H9 (cell line): ENCODE measurements at regions not wholly inside any gene's neighbourhood (a gene's known extent, or its start where the extent isn't known, plus 50 kb on each side); places are given as distances from the start of the nearest gene placed in this dataset.

Experiments
- DNase-seq: peaks from one replicate; pipeline ENCODE4 v3.0.0-alpha.2; 2017
- H2AFZ ChIP-seq: one replicate; pipeline ENCODE4 v1.6.1; 2013; ENCODE audit warnings: mild to moderate bottlenecking, low read length, control low read depth, moderate library complexity
- H2AK5ac ChIP-seq: 2 replicates; pipeline ENCODE4 v1.6.1; 2013; ENCODE audit warnings: low read length, control low read depth, mixed read lengths; ENCODE audit not compliant: insufficient read length
- H2BK120ac ChIP-seq: one replicate; pipeline ENCODE4 v1.6.1; 2013; ENCODE audit warnings: low read depth, mild to moderate bottlenecking, low read length, control low read depth, inconsistent platforms; ENCODE audit not compliant: poor library complexity, severe bottlenecking
- H2BK12ac ChIP-seq: 2 replicates; pipeline ENCODE4 v1.6.1; 2013; ENCODE audit warnings: low read length, control low read depth, mixed read lengths, low read depth; ENCODE audit not compliant: insufficient read length
- H2BK15ac ChIP-seq: 2 replicates; pipeline ENCODE4 v1.6.1; 2013; ENCODE audit warnings: low read depth, low read length, control low read depth
- H2BK20ac ChIP-seq: one replicate; pipeline ENCODE4 v1.6.1; 2013; ENCODE audit warnings: low read depth, mild to moderate bottlenecking, low read length, control low read depth, inconsistent platforms; ENCODE audit not compliant: poor library complexity, severe bottlenecking
- H2BK5ac ChIP-seq: 2 replicates; pipeline ENCODE4 v1.6.1; 2013; ENCODE audit warnings: low read length, control low read depth, mixed read lengths; ENCODE audit not compliant: insufficient read length
- H3K14ac ChIP-seq: 2 replicates; pipeline ENCODE4 v1.6.1; 2013; ENCODE audit warnings: low read length, control low read depth; ENCODE audit not compliant: insufficient read depth
- H3K18ac ChIP-seq: 2 replicates; pipeline ENCODE4 v1.6.1; 2013; ENCODE audit warnings: low read depth, mild to moderate bottlenecking, mixed read lengths, low read length, control low read depth; ENCODE audit not compliant: insufficient read length
- H3K23ac ChIP-seq: 2 replicates; pipeline ENCODE4 v1.6.1; 2013; ENCODE audit warnings: low read length, control low read depth, mixed read lengths, low read depth; ENCODE audit not compliant: insufficient read length
- H3K23me2 ChIP-seq: 2 replicates; pipeline ENCODE4 v1.6.1; 2013; ENCODE audit warnings: low read depth, mild to moderate bottlenecking, mixed read lengths, low read length, control low read depth; ENCODE audit not compliant: insufficient read length, poor library complexity, severe bottlenecking
- H3K27ac ChIP-seq: 2 replicates; pipeline ENCODE4 v1.5.1; 2013; ENCODE audit warnings: low read length, control low read depth, mixed read lengths, low read depth; ENCODE audit not compliant: insufficient read length
- H3K27me3 ChIP-seq: 2 replicates; pipeline ENCODE4 v1.6.1; 2013; ENCODE audit warnings: low read length, control low read depth, inconsistent platforms; ENCODE audit not compliant: insufficient read depth
- H3K4ac ChIP-seq: 2 replicates; pipeline ENCODE4 v1.6.1; 2013; ENCODE audit warnings: low read depth, mild to moderate bottlenecking, control low read depth, inconsistent platforms, low read length, moderate library complexity
- H3K4me1 ChIP-seq: 2 replicates; pipeline ENCODE4 v1.6.1; 2013; ENCODE audit warnings: low read length, control low read depth, inconsistent platforms; ENCODE audit not compliant: insufficient read depth
- H3K4me2 ChIP-seq: 2 replicates; pipeline ENCODE4 v1.6.1; 2013; ENCODE audit warnings: low read length, control low read depth, mixed read lengths; ENCODE audit not compliant: insufficient read length, insufficient read depth
- H3K56ac ChIP-seq: 2 replicates; pipeline ENCODE4 v1.6.1; 2013; ENCODE audit warnings: low read depth, mild to moderate bottlenecking, mixed read lengths, low read length, control low read depth; ENCODE audit not compliant: insufficient read length
- H3K79me1 ChIP-seq: 2 replicates; pipeline ENCODE4 v1.6.1; 2013; ENCODE audit warnings: low read depth, mild to moderate bottlenecking, moderate library complexity, low read length, control low read depth, inconsistent platforms; ENCODE audit not compliant: insufficient read depth, poor library complexity, severe bottlenecking
- H3K79me2 ChIP-seq: 2 replicates; pipeline ENCODE4 v1.6.1; 2013; ENCODE audit warnings: low read length, control low read depth, inconsistent platforms; ENCODE audit not compliant: insufficient read depth
- H3K9ac ChIP-seq: 2 replicates; pipeline ENCODE4 v1.6.1; 2013; ENCODE audit warnings: low read length, control low read depth, mixed read lengths; ENCODE audit not compliant: insufficient read length; ENCODE audit errors: extremely low read depth
- H3K9me3 ChIP-seq: one replicate; pipeline ENCODE4 v1.6.1; 2013; ENCODE audit warnings: low read depth, low read length, inconsistent platforms; ENCODE audit not compliant: control insufficient read depth
- H3T11ph ChIP-seq: one replicate; pipeline ENCODE4 v1.6.1; 2013; ENCODE audit warnings: mild to moderate bottlenecking, low read length, control low read depth, inconsistent platforms
- H4K20me1 ChIP-seq: one replicate; pipeline ENCODE4 v1.6.1; 2013; ENCODE audit not compliant: control insufficient read depth, insufficient read length, insufficient read depth
- H4K5ac ChIP-seq: 2 replicates; pipeline ENCODE4 v1.6.1; 2013; ENCODE audit warnings: low read depth, mild to moderate bottlenecking, mixed read lengths, low read length, control low read depth; ENCODE audit not compliant: insufficient read length
- H4K8ac ChIP-seq: replicated peaks from 2 replicates; pipeline ENCODE4 v1.6.1; 2013; ENCODE audit warnings: low read length, control low read depth, mixed read lengths, low read depth; ENCODE audit not compliant: insufficient read length
- H4K91ac ChIP-seq: 2 replicates; pipeline ENCODE4 v1.6.1; 2013; ENCODE audit warnings: low read depth, mild to moderate bottlenecking, moderate library complexity, mixed read lengths, low read length, control low read depth; ENCODE audit not compliant: insufficient read length
- H3K27ac Mint-ChIP-seq, 3 experiments: 2 replicates in 2 of 3; 3 replicates in 1 of 3; pipeline ENCODE4 v1.8.0; 2020 to 2021; ENCODE audit warnings: mixed read lengths in 3 of 3, mild to moderate bottlenecking in 1 of 3, moderate library complexity in 1 of 3
- H3K27me3 Mint-ChIP-seq: 2 replicates; pipeline ENCODE4 v1.8.0; 2021; ENCODE audit warnings: low read depth, mild to moderate bottlenecking, moderate library complexity, mixed read lengths
- H3K36me3 Mint-ChIP-seq, 3 experiments: 2 replicates in 2 of 3; 3 replicates in 1 of 3; pipeline ENCODE4 v1.8.0; 2020 to 2021; ENCODE audit warnings: low read depth in 3 of 3, mixed read lengths in 3 of 3; ENCODE audit not compliant: insufficient read depth in 1 of 3
- H3K4me1 Mint-ChIP-seq, 2 experiments: 2 replicates each; pipeline ENCODE4 v1.8.0; 2020; ENCODE audit warnings: mixed read lengths in 2 of 2
- H3K4me3 Mint-ChIP-seq, 2 experiments: 2 replicates in 1 of 2; 3 replicates in 1 of 2; pipeline ENCODE4 v1.8.0; 2020 to 2021; ENCODE audit warnings: mild to moderate bottlenecking in 2 of 2, mixed read lengths in 2 of 2, moderate library complexity in 1 of 2
- H3K9me3 Mint-ChIP-seq, 2 experiments: 2 replicates in 1 of 2; 3 replicates in 1 of 2; pipeline ENCODE4 v1.8.0; 2020; ENCODE audit warnings: mild to moderate bottlenecking in 2 of 2, mixed read lengths in 2 of 2, moderate library complexity in 1 of 2
- CTCF ChIP-seq: fragments of 200-600 bp; sonication (generic); conservative IDR thresholded peaks from 3 replicates; pipeline ENCODE4 v1.8.0; 2021; ENCODE audit warnings: antibody characterized with exemption, mild to moderate bottlenecking
- WGBS: extraction: QIAGEN DNeasy Blood & Tissue Kit; methylation state at CpG from one replicate; pipeline ENCODE4 v1.1.7; 2013; ENCODE audit warnings: missing lambda C conversion rate, low lambda C conversion rate, mixed read lengths; ENCODE audit not compliant: insufficient read length; ENCODE audit errors: extremely low coverage; 5-methylcytosine and 5-hydroxymethylcytosine counted together

- H3K9me3 Mint-ChIP-seq: no peaks in the 10 kb centered on the region
- no peak overlapping the region for H2BK5ac ChIP-seq
- H3K23ac ChIP-seq: no peak overlapping the region
- H3K27ac ChIP-seq: peak overlapping the region; percentile 95
- peak overlapping the region; percentile 65 for H2BK20ac ChIP-seq
- 0 out of 7 replicates have a peak, but pooled peaks cover 0 to 2% (median 0%) of the 10 kb centered on the region in 3 experiments for H3K36me3 Mint-ChIP-seq
- 0 out of 5 replicates have a peak overlapping the region, but pooled peaks of 1 of the 2 experiments have one; percentile 11 for H3K4me3 Mint-ChIP-seq
- H3K18ac ChIP-seq: peak overlapping the region; percentile 30
- no peak overlapping the region for H3K56ac ChIP-seq
- WGBS: no CpG with 5 or more reads among the region's 5 CpGs
- H3K4me1 ChIP-seq: peaks cover 29% of the 10 kb centered on the region
- H4K91ac ChIP-seq: no peak overlapping the region
- peak overlapping the region; percentile 82 to 99 (median 99) for H3K27ac Mint-ChIP-seq
- no peak overlapping the region for H3K4me2 ChIP-seq
- no peak overlapping the region for H2BK15ac ChIP-seq
- no peaks in the 10 kb centered on the region for H3K23me2 ChIP-seq
- no peak overlapping the region for H4K8ac ChIP-seq
- peaks cover 74 to 82% of the 10 kb centered on the region in 2 experiments for H3K4me1 Mint-ChIP-seq
- H3K79me2 ChIP-seq: no peaks in the 10 kb centered on the region
- H3K27me3 Mint-ChIP-seq: no peaks in the 10 kb centered on the region
- H4K20me1 ChIP-seq: no peaks in the 10 kb centered on the region
- H2BK12ac ChIP-seq: no peak overlapping the region
- H3K9me3 ChIP-seq: no peaks in the 10 kb centered on the region
- H3K79me1 ChIP-seq: no peaks in the 10 kb centered on the region
- H4K5ac ChIP-seq: no peak overlapping the region
- no peak for DNase-seq
- peak overlapping the region; percentile 16 for H2AK5ac ChIP-seq
- TF ChIP-seq CTCF: peak; percentile 24; the same call in 2 of the 3 replicates
- no peak overlapping the region for H3K4ac ChIP-seq
- no peak overlapping the region for H3K9ac ChIP-seq
- H3K14ac ChIP-seq: peak overlapping the region; percentile 55; the same call in 1 of the 2 replicates
- H3K27me3 ChIP-seq: no peaks in the 10 kb centered on the region
- H2AFZ ChIP-seq: no peak overlapping the region
- H3T11ph ChIP-seq: no peak overlapping the region
- H2BK120ac ChIP-seq: no peak overlapping the region
Observed at GRCh38 chr15:62848632-62849050, 193.9 kb upstream of the TPM1 start.
